HEK293 (cell line): ENCODE measurements at regions not wholly inside any gene's neighbourhood (a gene's known extent, or its start where the extent isn't known, plus 50 kb on each side); places are given as distances from the start of the nearest gene placed in this dataset.

ENCODE experiments used
- ATF2 ChIP-seq: fragments of 450-650 bp; formaldehyde crosslinking; IDR thresholded peaks from 2 replicates; pipeline ENCODE4 v1.5.1; 2016; ENCODE audit warnings: missing biosample characterization, missing genetic modification characterization, low read depth
- KLF16 ChIP-seq: fragments of 450-650 bp; formaldehyde crosslinking; IDR thresholded peaks from 2 replicates; pipeline ENCODE4 v1.5.1; 2017; ENCODE audit warnings: missing biosample characterization, missing genetic modification characterization
- YY1 ChIP-seq: fragments of 450-650 bp; formaldehyde crosslinking; IDR thresholded peaks from 2 replicates; pipeline ENCODE4 v1.5.1; 2018; ENCODE audit warnings: missing biosample characterization, missing genetic modification characterization
- ZBTB21 ChIP-seq: fragments of 450-650 bp; formaldehyde crosslinking; IDR thresholded peaks from 2 replicates; pipeline ENCODE4 v1.5.1; 2017; ENCODE audit warnings: missing biosample characterization, missing genetic modification characterization
- ZBTB7A ChIP-seq: fragments of 450-650 bp; formaldehyde crosslinking; IDR thresholded peaks from 2 replicates; pipeline ENCODE4 v1.5.1; 2016; ENCODE audit warnings: low read depth, missing biosample characterization, missing genetic modification characterization
- ZIC2 ChIP-seq: fragments of 450-650 bp; formaldehyde crosslinking; IDR thresholded peaks from 2 replicates; pipeline ENCODE4 v1.5.1; 2016; ENCODE audit warnings: missing biosample characterization, missing genetic modification characterization
- ZNF223 ChIP-seq: fragments of 450-650 bp; formaldehyde crosslinking; IDR thresholded peaks from 2 replicates; pipeline ENCODE4 v1.5.1; 2016; ENCODE audit warnings: missing biosample characterization, missing genetic modification characterization
- ZNF274 ChIP-seq, 2 experiments: fragments of 200-500 bp in 1 of 2; fragments of 450-650 bp in 1 of 2; sonication (Bioruptor generic) in 1 of 2; formaldehyde crosslinking in 1 of 2; IDR thresholded peaks; 2 replicates each; pipeline versions ENCODE4 v1.5.1 to v1.6.1; 2014 to 2016; ENCODE audit warnings: borderline replicate concordance in 1 of 2, inconsistent platforms in 1 of 2, low read length in 1 of 2, missing biosample characterization in 1 of 2, missing genetic modification characterization in 1 of 2
- ZNF324 ChIP-seq: fragments of 450-650 bp; formaldehyde crosslinking; IDR thresholded peaks from 2 replicates; pipeline ENCODE4 v1.5.1; 2016; ENCODE audit warnings: missing biosample characterization, missing genetic modification characterization
- ZNF639 ChIP-seq: fragments of 450-650 bp; formaldehyde crosslinking; IDR thresholded peaks from 2 replicates; pipeline ENCODE4 v1.5.1; 2016; ENCODE audit warnings: missing biosample characterization, missing genetic modification characterization
- TF ChIP-seq, protein P1 (sequence below): fragments of 450-650 bp; formaldehyde crosslinking; IDR thresholded peaks from 2 replicates; pipeline ENCODE4 v1.5.1; 2016; ENCODE audit warnings: missing biosample characterization, missing genetic modification characterization
- TF ChIP-seq, protein P2 (sequence below): fragments of 450-650 bp; formaldehyde crosslinking; IDR thresholded peaks from 2 replicates; pipeline ENCODE4 v1.5.1; 2016; ENCODE audit warnings: missing biosample characterization, missing genetic modification characterization

DNA sequence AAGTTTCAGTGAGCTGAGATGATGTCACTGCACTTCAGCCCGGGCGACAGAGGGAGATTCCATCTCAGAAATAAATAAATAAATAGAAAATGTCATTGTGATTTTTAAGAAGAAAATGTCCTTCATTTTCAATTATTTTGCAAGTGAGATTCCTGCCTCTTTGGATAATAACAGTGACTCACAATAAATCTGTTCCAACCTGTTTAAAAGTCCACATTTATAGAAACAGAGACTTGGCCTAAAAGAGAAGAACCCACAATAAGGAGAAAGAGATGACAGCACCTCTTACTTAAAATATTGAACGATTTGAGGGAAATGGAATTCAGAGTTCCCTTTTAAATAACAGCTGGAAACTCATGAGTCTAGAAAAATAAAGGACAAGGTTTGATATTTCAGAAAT is 373.4 kb upstream of the NOX3 start:
- TF ChIP-seq YY1 (tag by site-specific recombination) (no peak), ZIC2 (tag by site-specific recombination) (no peak), ZBTB7A (tag by site-specific recombination) (no peak), ZNF639 (tag by site-specific recombination) (no peak), ZNF274 (IDR thresholded peaks at IDR 0.05; ENCODE audit: low read length) (no peak), ZNF274 (tag by site-specific recombination; IDR thresholded peaks at IDR 0.05; ENCODE audit: borderline replicate concordance) (no peak), ZNF223 (tag by site-specific recombination) (no peak), ZNF324 (tag by site-specific recombination) (no peak), ZBTB21 (no peak), KLF16 (tag by site-specific recombination) (no peak), ATF2 (tag by site-specific recombination) (no peak)
- TF ChIP-seq, protein P1, sequence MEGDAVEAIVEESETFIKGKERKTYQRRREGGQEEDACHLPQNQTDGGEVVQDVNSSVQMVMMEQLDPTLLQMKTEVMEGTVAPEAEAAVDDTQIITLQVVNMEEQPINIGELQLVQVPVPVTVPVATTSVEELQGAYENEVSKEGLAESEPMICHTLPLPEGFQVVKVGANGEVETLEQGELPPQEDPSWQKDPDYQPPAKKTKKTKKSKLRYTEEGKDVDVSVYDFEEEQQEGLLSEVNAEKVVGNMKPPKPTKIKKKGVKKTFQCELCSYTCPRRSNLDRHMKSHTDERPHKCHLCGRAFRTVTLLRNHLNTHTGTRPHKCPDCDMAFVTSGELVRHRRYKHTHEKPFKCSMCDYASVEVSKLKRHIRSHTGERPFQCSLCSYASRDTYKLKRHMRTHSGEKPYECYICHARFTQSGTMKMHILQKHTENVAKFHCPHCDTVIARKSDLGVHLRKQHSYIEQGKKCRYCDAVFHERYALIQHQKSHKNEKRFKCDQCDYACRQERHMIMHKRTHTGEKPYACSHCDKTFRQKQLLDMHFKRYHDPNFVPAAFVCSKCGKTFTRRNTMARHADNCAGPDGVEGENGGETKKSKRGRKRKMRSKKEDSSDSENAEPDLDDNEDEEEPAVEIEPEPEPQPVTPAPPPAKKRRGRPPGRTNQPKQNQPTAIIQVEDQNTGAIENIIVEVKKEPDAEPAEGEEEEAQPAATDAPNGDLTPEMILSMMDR (tag by site-specific recombination) = no peak
- TF ChIP-seq, protein P2, sequence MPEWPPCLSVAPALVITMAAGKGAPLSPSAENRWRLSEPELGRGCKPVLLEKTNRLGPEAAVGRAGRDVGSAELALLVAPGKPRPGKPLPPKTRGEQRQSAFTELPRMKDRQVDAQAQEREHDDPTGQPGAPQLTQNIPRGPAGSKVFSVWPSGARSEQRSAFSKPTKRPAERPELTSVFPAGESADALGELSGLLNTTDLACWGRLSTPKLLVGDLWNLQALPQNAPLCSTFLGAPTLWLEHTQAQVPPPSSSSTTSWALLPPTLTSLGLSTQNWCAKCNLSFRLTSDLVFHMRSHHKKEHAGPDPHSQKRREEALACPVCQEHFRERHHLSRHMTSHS (tag by site-specific recombination) = no peak
